ENCODE measurements at regions not wholly inside any gene's neighbourhood (a gene's known extent, or its start where the extent isn't known, plus 50 kb on each side); places are given as distances from the start of the nearest gene placed in this dataset.

DNA sequence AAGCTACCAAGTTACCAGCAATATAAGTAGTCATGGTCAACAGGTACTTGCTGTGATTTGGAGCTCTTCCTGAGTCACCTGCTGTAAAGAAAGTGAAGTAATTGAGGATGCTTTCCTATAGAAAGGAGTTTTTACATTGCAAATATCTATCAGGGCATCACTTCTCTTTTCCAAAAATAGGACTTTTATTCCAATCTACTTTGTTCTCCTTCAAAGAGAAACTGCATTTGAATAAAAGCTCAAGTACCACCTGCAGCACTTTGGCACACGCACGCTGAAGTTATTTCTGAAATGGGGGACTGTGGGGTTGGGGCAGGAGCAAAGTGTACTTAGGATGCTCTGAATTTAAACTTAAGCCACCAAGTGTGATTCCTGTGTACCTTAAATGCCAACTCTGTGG, 81.8 kb upstream of the PRKAR2B start:
- TF ChIP-seq POLR2A (IDR thresholded peaks at IDR 0.05), result no peak
- TF ChIP-seq, protein P1, sequence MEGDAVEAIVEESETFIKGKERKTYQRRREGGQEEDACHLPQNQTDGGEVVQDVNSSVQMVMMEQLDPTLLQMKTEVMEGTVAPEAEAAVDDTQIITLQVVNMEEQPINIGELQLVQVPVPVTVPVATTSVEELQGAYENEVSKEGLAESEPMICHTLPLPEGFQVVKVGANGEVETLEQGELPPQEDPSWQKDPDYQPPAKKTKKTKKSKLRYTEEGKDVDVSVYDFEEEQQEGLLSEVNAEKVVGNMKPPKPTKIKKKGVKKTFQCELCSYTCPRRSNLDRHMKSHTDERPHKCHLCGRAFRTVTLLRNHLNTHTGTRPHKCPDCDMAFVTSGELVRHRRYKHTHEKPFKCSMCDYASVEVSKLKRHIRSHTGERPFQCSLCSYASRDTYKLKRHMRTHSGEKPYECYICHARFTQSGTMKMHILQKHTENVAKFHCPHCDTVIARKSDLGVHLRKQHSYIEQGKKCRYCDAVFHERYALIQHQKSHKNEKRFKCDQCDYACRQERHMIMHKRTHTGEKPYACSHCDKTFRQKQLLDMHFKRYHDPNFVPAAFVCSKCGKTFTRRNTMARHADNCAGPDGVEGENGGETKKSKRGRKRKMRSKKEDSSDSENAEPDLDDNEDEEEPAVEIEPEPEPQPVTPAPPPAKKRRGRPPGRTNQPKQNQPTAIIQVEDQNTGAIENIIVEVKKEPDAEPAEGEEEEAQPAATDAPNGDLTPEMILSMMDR (IDR thresholded peaks at IDR 0.05), result no peak
